GM12872 (cell line): ENCODE measurements at regions not wholly inside any gene's neighbourhood (a gene's known extent, or its start where the extent isn't known, plus 50 kb on each side); places are given as distances from the start of the nearest gene placed in this dataset.

ENCODE experiments used
- CTCF ChIP-seq: IDR thresholded peaks from 3 replicates; pipeline ENCODE4 v1.5.1; 2011; ENCODE audit warnings: low read depth, mild to moderate bottlenecking, low read length, moderate library complexity; ENCODE audit not compliant: insufficient read depth

- no peak for TF ChIP-seq CTCF
These were observed 53.6 kb upstream of the IPO9 start for GRCh38 chr1:201775380-201775779.

- no peak for TF ChIP-seq CTCF
These were observed 50.5 kb upstream of the IPO9 start for GRCh38 chr1:201778279-201779065.
